ENCODE measurements at regions not wholly inside any gene's neighbourhood (a gene's known extent, or its start where the extent isn't known, plus 50 kb on each side); places are given as distances from the start of the nearest gene placed in this dataset.

DNA sequence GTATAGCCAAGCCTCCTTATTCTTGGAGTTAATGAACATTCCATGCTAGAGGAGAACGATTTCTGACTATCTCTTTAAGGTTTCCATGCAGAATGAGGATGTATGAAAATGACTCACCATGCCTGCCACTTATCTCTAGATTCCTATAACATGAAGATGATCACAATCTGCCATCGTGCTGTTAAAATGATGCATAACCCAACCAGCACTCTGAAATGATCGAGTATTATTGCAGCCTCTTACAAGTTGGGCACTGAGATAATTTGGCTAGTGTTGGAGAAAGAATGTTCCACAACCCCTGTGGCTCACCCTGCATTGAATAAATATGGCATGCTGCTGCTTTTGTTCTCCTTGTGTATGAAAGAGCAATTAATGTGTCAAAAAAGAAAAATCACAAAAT is 1143.6 kb upstream of the WWC1 start:
- intact Hi-C loops (cut with micrococcal nuclease; ENCODE audit: unreplicated experiment): no loop called here
- Histone ChIP-seq H2AFZ (ENCODE audit: low read length) (no peak overlapping the region), H3K4me1 (ENCODE audit: insufficient read depth, low read length) (no peaks in the 10 kb centered on the region), H3K36me3 (replicated peaks in 1 of 2; ENCODE audit: control insufficient read depth in 1 of 2, insufficient read depth in 2 of 2, low read length in 2 of 2) (no peaks in the 10 kb centered on the region), H3K79me2 (ENCODE audit: insufficient read depth, low read length) (no peaks in the 10 kb centered on the region), H3K27ac (ENCODE audit: extremely low read length, insufficient read depth, low read length) (no peak overlapping the region), H3K4me3 (replicated peaks in 1 of 3; ENCODE audit: insufficient read depth in 1 of 3, low read depth in 2 of 3, low read length in 3 of 3) (no peak overlapping the region), H3K9me3 (ENCODE audit: low read length) (no peaks in the 10 kb centered on the region), H4K20me1 (ENCODE audit: insufficient read depth, low read length) (no peaks in the 10 kb centered on the region), H3K4me2 (ENCODE audit: low read depth, low read length) (no peak overlapping the region), H3K9ac (ENCODE audit: insufficient read depth, low read depth, low read length) (no peak overlapping the region), H3K27me3 (ENCODE audit: control insufficient read depth in 1 of 2, insufficient read depth in 2 of 2, low read length in 2 of 2) (peaks cover 0 to 3% of the 10 kb centered on the region in 2 experiments; a peak in 1 of 5 replicates)
- TF ChIP-seq ZNF788 (CRISPR knock-in tag; IDR thresholded peaks at IDR 0.05; ENCODE audit: borderline replicate concordance) (no peak), RBM39 (IDR thresholded peaks at IDR 0.05; ENCODE audit: low read depth, low read length, poor library complexity, severe bottlenecking) (no peak), JUND (CRISPR knock-in tag; IDR thresholded peaks at IDR 0.05) (no peak), TEF (CRISPR knock-in tag; IDR thresholded peaks at IDR 0.05) (no peak)
- CTCF ChIA-PET (ENCODE audit: low intra/inter-chr PET ratio, low total read pairs): no interaction called here
- in situ Hi-C loops (cut with HindIII; ENCODE audit: extremely low pct_ligation_motif_present, low pct_unique_long_range_greater_than_20kb): no loop called here
- POLR2A ChIA-PET: no interaction called here
- no TSS peak for BruUV-seq (replicated peaks)
- ATAC-seq: no peak
- no peak for DNase-seq (ENCODE audit: low spot score)
- 0% methylated on average over 3 of the region's 3 CpGs for WGBS (ENCODE audit: low lambda C conversion rate)
- FAIRE-seq: no peak

DNA sequence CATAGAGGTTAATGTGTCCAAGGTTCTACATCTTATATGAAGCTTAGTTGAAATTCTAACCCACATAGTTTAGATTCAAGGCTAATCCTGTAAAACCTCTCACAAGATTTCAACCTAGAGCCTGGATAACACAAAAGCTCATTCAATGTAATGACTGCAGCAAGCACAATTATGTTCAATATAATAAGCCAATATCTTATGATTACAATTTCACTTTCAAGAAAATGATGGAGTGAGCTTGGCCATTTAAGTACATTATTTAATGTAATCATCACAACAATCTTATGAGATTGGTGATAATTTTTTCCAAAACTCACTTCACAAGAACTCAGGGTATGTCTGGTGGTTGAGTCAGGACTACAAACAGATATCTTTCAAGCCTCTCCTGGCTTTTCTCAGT is 1140.8 kb upstream of the WWC1 start:
- no TSS peak for BruUV-seq (replicated peaks)
- intact Hi-C loops (cut with micrococcal nuclease; ENCODE audit: unreplicated experiment): no loop called here
- no peak overlapping the region for H3K4me3 ChIP-seq (replicated peaks in 1 of 3; ENCODE audit: insufficient read depth in 1 of 3, low read depth in 2 of 3, low read length in 3 of 3)
- no peaks in the 10 kb centered on the region for H3K79me2 ChIP-seq (ENCODE audit: insufficient read depth, low read length)
- no peaks in the 10 kb centered on the region for H3K4me1 ChIP-seq (ENCODE audit: insufficient read depth, low read length)
- H3K9me3 ChIP-seq (ENCODE audit: low read length): no peaks in the 10 kb centered on the region
- no peak overlapping the region for H3K4me2 ChIP-seq (ENCODE audit: low read depth, low read length)
- ATAC-seq (no peak), FAIRE-seq (no peak), DNase-seq (ENCODE audit: low spot score) (no peak)
- in situ Hi-C loops (cut with HindIII; ENCODE audit: extremely low pct_ligation_motif_present, low pct_unique_long_range_greater_than_20kb): no loop called here
- TF ChIP-seq XBP1 (CRISPR knock-in tag; IDR thresholded peaks at IDR 0.05) (no peak), GTF3A (CRISPR knock-in tag; conservative IDR thresholded peaks at IDR 0.05) (no peak), AKAP8 (CRISPR knock-in tag; IDR thresholded peaks at IDR 0.05) (no peak), MBD4 (IDR thresholded peaks at IDR 0.05; ENCODE audit: borderline replicate concordance, low read length) (no peak), GATAD1 (CRISPR knock-in tag; IDR thresholded peaks at IDR 0.05) (no peak), ZNF33B (CRISPR knock-in tag; IDR thresholded peaks at IDR 0.05) (no peak), YY1 (IDR thresholded peaks at IDR 0.05; ENCODE audit: insufficient read depth, insufficient replicate concordance, low read depth, low read length) (no peak), ZNF543 (CRISPR knock-in tag; IDR thresholded peaks at IDR 0.05) (no peak), IKZF1 (IDR thresholded peaks at IDR 0.05) (no peak)
- CTCF ChIA-PET (ENCODE audit: low intra/inter-chr PET ratio, low total read pairs): no interaction called here
- H2AFZ ChIP-seq (ENCODE audit: low read length): no peak overlapping the region
- H3K27me3 ChIP-seq (ENCODE audit: control insufficient read depth in 1 of 2, insufficient read depth in 2 of 2, low read length in 2 of 2): 0 out of 5 replicates have a peak, but pooled peaks cover 0 to 3% of the 10 kb centered on the region in 2 experiments
- H3K27ac ChIP-seq (ENCODE audit: extremely low read length, insufficient read depth, low read length): no peak overlapping the region
- POLR2A ChIA-PET: no interaction called here
- no peak overlapping the region for H3K9ac ChIP-seq (ENCODE audit: insufficient read depth, low read depth, low read length)
- no peaks in the 10 kb centered on the region for H3K36me3 ChIP-seq (replicated peaks in 1 of 2; ENCODE audit: control insufficient read depth in 1 of 2, insufficient read depth in 2 of 2, low read length in 2 of 2)
- no peaks in the 10 kb centered on the region for H4K20me1 ChIP-seq (ENCODE audit: insufficient read depth, low read length)
